ENCODE measurements at regions not wholly inside any gene's neighbourhood (a gene's known extent, or its start where the extent isn't known, plus 50 kb on each side); places are given as distances from the start of the nearest gene placed in this dataset.

DNA sequence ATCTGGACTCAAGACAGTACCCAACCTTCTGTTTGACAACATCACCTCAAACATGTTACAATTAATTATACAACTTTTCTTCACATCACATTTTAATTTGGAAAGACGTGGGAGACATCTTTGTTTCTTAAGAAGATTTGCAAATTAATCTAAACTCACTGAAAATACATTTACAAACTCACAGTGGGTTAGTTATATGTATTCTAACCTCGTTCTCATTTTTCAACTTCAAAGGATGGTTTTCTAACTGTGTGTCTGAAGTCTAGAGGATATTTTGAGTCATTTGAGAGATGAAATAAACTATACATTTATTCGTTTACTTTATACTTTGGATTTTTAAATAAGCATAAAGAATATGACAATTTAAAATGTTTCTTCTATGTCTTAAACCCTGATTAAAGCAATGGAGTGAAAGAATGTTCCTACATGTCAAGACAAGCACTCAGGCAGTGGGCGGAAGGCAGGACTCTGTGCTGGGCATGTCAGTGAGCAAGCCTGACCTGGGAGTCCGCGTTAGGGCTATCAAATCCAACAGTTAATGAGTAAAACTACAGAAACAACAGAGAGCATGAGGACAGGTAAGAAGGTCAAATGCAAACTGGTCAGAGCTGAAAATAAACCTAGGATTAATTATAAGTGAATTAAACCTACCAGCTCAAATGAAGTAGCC lies 76.5 kb upstream of the CTTNBP2NL start:
- no peaks in the 10 kb centered on the region; the same call in 1 of the 2 replicates for H3K27me3 ChIP-seq (ENCODE audit: low read depth, low read length)
- H3K4me2 ChIP-seq (ENCODE audit: low read length): peak overlapping the region; percentile 58
- H3K4me3 ChIP-seq (ENCODE audit: low read length): no peak overlapping the region
- no peaks in the 10 kb centered on the region for H3K79me2 ChIP-seq (ENCODE audit: low read length)
- H3K36me3 ChIP-seq (replicated peaks; ENCODE audit: low read depth, low read length): no peaks in the 10 kb centered on the region
- peak overlapping the region; percentile 60 for H3K27ac ChIP-seq (ENCODE audit: low read length)
- no peak overlapping the region for H2AFZ ChIP-seq (ENCODE audit: low read depth, low read length)
- H3K9me3 ChIP-seq (ENCODE audit: insufficient read depth, low read length): no peaks in the 10 kb centered on the region
- no peak for TF ChIP-seq CTCF (IDR thresholded peaks at IDR 0.05; ENCODE audit: low read depth, low read length)
- no peak for TF ChIP-seq EZH2phosphoT487 (IDR thresholded peaks at IDR 0.05; ENCODE audit: low read depth)
- peaks cover 31% of the 10 kb centered on the region for H3K4me1 ChIP-seq (ENCODE audit: low read length)
- H3K9ac ChIP-seq (ENCODE audit: low read length): no peak overlapping the region
- H4K20me1 ChIP-seq (ENCODE audit: insufficient read depth, low read length): no peaks in the 10 kb centered on the region

GRCh38 chr1:112320058-112320457 lies 76.0 kb upstream of the CTTNBP2NL start:
- Histone ChIP-seq H3K9ac (ENCODE audit: low read length) (no peak overlapping the region), H3K79me2 (ENCODE audit: low read length) (no peaks in the 10 kb centered on the region), H3K27ac (ENCODE audit: low read length) (peak overlapping the region; percentile 60), H3K36me3 (replicated peaks; ENCODE audit: low read depth, low read length) (no peaks in the 10 kb centered on the region), H3K9me3 (ENCODE audit: insufficient read depth, low read length) (no peaks in the 10 kb centered on the region), H3K4me3 (ENCODE audit: low read length) (no peak overlapping the region), H3K4me1 (ENCODE audit: low read length) (peaks cover 31% of the 10 kb centered on the region), H3K4me2 (ENCODE audit: low read length) (peak overlapping the region; percentile 58), H3K27me3 (ENCODE audit: low read depth, low read length) (no peaks in the 10 kb centered on the region; the same call in 1 of the 2 replicates), H4K20me1 (ENCODE audit: insufficient read depth, low read length) (no peaks in the 10 kb centered on the region), H2AFZ (ENCODE audit: low read depth, low read length) (no peak overlapping the region)
- no peak for TF ChIP-seq EZH2phosphoT487 (IDR thresholded peaks at IDR 0.05; ENCODE audit: low read depth)
- TF ChIP-seq CTCF (IDR thresholded peaks at IDR 0.05; ENCODE audit: low read depth, low read length): no peak

GRCh38 chr1:112322018-112322417 lies 74.0 kb upstream of the CTTNBP2NL start:
- no peaks in the 10 kb centered on the region for H4K20me1 ChIP-seq (ENCODE audit: insufficient read depth, low read length)
- H3K27ac ChIP-seq (ENCODE audit: low read length): no peak overlapping the region
- no peaks in the 10 kb centered on the region for H3K79me2 ChIP-seq (ENCODE audit: low read length)
- H3K4me2 ChIP-seq (ENCODE audit: low read length): no peak overlapping the region
- H3K27me3 ChIP-seq (ENCODE audit: low read depth, low read length): no peaks in the 10 kb centered on the region; the same call in 1 of the 2 replicates
- no peaks in the 10 kb centered on the region for H3K36me3 ChIP-seq (replicated peaks; ENCODE audit: low read depth, low read length)
- H2AFZ ChIP-seq (ENCODE audit: low read depth, low read length): no peak overlapping the region
- H3K4me3 ChIP-seq (ENCODE audit: low read length): no peak overlapping the region
- H3K9ac ChIP-seq (ENCODE audit: low read length): no peak overlapping the region
- TF ChIP-seq CTCF (IDR thresholded peaks at IDR 0.05; ENCODE audit: low read depth, low read length) (no peak), EZH2phosphoT487 (IDR thresholded peaks at IDR 0.05; ENCODE audit: low read depth) (no peak)
- no peaks in the 10 kb centered on the region for H3K9me3 ChIP-seq (ENCODE audit: insufficient read depth, low read length)
- H3K4me1 ChIP-seq (ENCODE audit: low read length): peaks cover 31% of the 10 kb centered on the region

DNA sequence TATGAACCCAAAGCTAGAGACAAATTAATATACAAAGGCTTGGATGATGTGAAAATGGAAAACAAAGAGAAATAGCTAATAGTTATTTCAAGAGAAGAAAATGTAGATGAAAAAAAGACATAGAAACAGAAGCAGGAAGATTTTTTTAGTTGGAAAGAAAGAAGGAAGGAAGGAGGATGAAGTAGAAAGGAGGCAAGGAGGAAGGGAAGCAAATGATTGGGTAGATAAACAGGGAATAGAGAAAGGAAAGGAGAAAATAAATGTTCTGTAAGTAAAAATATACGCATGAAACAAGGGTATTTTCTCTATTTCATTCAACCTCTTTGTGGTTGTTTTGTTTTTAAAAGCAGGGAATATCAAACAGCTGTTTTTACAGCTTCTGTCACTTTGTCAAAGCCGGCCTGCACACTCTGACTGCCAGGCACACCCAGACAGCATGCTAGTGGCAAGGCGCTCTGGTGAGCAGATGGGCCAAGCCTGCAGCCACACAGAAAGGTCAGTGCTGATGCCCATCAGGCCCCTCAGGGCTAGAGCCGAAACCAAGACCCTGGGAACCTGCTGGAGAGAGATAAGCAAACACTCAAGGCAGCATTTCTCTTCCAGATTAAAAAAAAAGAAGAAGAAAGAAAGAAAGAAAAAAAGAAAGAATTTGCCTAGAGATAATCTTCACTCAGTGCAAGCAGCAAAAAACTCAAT lies 72.9 kb upstream of the CTTNBP2NL start:
- Histone ChIP-seq H3K79me2 (ENCODE audit: low read length) (no peaks in the 10 kb centered on the region), H3K36me3 (replicated peaks; ENCODE audit: low read depth, low read length) (no peaks in the 10 kb centered on the region), H2AFZ (ENCODE audit: low read depth, low read length) (no peak overlapping the region), H3K27ac (ENCODE audit: low read length) (no peak overlapping the region), H3K4me1 (ENCODE audit: low read length) (peaks cover 31% of the 10 kb centered on the region), H4K20me1 (ENCODE audit: insufficient read depth, low read length) (no peaks in the 10 kb centered on the region), H3K9ac (ENCODE audit: low read length) (no peak overlapping the region), H3K4me2 (ENCODE audit: low read length) (no peak overlapping the region), H3K27me3 (ENCODE audit: low read depth, low read length) (no peaks in the 10 kb centered on the region; the same call in 1 of the 2 replicates), H3K4me3 (ENCODE audit: low read length) (no peak overlapping the region), H3K9me3 (ENCODE audit: insufficient read depth, low read length) (no peaks in the 10 kb centered on the region)
- no peak for TF ChIP-seq CTCF (IDR thresholded peaks at IDR 0.05; ENCODE audit: low read depth, low read length)
- no peak for TF ChIP-seq EZH2phosphoT487 (IDR thresholded peaks at IDR 0.05; ENCODE audit: low read depth)

All from OCI-LY3 (cell line).